ENCODE measurements at regions not wholly inside any gene's neighbourhood (a gene's known extent, or its start where the extent isn't known, plus 50 kb on each side); places are given as distances from the start of the nearest gene placed in this dataset.

GRCh38 chr17:77489239-77489892, 348.6 kb downstream of the SEC14L1 start:
- Histone ChIP-seq H3K36me3 (ENCODE audit: low read depth, low read length) (peaks cover 49% of the 10 kb centered on the region), H3K27me3 (ENCODE audit: low read length) (no peaks in the 10 kb centered on the region), H3K9me2 (replicated peaks; ENCODE audit: low read length) (no peaks in the 10 kb centered on the region), H3K9ac (ENCODE audit: low read length) (no peak overlapping the region), H4K20me1 (ENCODE audit: low read length) (peaks cover 5% of the 10 kb centered on the region; the same call in 1 of the 2 replicates), H2AFZ (ENCODE audit: low read length) (no peak overlapping the region), H3K4me1 (ENCODE audit: insufficient read depth, low read length) (no peaks in the 10 kb centered on the region), H3K79me2 (ENCODE audit: low read length) (peaks cover 13% of the 10 kb centered on the region), H3K4me2 (ENCODE audit: low read length) (no peak overlapping the region), H3K27ac (ENCODE audit: low read length) (no peak overlapping the region), H3K4me3 (ENCODE audit: low read length) (no peak overlapping the region), H3K9me3 (ENCODE audit: low read length) (no peaks in the 10 kb centered on the region), H3F3A (ENCODE audit: low read length, unreplicated experiment) (no peaks in the 10 kb centered on the region)
- no peak for DNase-seq
- ATAC-seq, result no peak
- POLR2A ChIA-PET (ENCODE audit: unreplicated experiment), result interaction anchor here (0.6 kb wide), 1 partner anchor 23 kb away, joined by 3 read pairs; no protein-coding TSS in a partner anchor
- TF ChIP-seq CTCF (conservative IDR thresholded peaks at IDR 0.05; ENCODE audit: low read depth, low read length) (no peak), EZH2phosphoT487 (IDR thresholded peaks at IDR 0.05; ENCODE audit: borderline replicate concordance, low read length) (no peak), EZH2 (IDR thresholded peaks at IDR 0.05; ENCODE audit: low read length, unreplicated experiment) (no peak)
- BruUV-seq (replicated peaks), result no TSS peak
- intact Hi-C loops (cut with micrococcal nuclease), result no loop called here
- CTCF ChIA-PET, result no interaction called here

- Histone ChIP-seq H3K9me3 (ENCODE audit: low read length) (no peaks in the 10 kb centered on the region), H3K27ac (ENCODE audit: low read length) (no peak overlapping the region), H4K20me1 (ENCODE audit: low read length) (peaks cover 5% of the 10 kb centered on the region; the same call in 1 of the 2 replicates), H3K9me2 (replicated peaks; ENCODE audit: low read length) (no peaks in the 10 kb centered on the region), H3K36me3 (ENCODE audit: low read depth, low read length) (peaks cover 50% of the 10 kb centered on the region), H3F3A (ENCODE audit: low read length, unreplicated experiment) (no peaks in the 10 kb centered on the region), H3K79me2 (ENCODE audit: low read length) (0 out of 2 replicates have a peak, but pooled peaks cover 8% of the 10 kb centered on the region), H3K9ac (ENCODE audit: low read length) (no peak overlapping the region), H2AFZ (ENCODE audit: low read length) (no peak overlapping the region), H3K27me3 (ENCODE audit: low read length) (no peaks in the 10 kb centered on the region), H3K4me2 (ENCODE audit: low read length) (no peak overlapping the region), H3K4me1 (ENCODE audit: insufficient read depth, low read length) (no peaks in the 10 kb centered on the region), H3K4me3 (ENCODE audit: low read length) (no peak overlapping the region)
- DNase-seq (no peak), ATAC-seq (no peak; the same call in 1 of the 2 replicates)
- no peak for TF ChIP-seq EZH2phosphoT487 (IDR thresholded peaks at IDR 0.05; ENCODE audit: borderline replicate concordance, low read length)
- no peak for TF ChIP-seq CTCF (conservative IDR thresholded peaks at IDR 0.05; ENCODE audit: low read depth, low read length)
- no peak for TF ChIP-seq EZH2 (IDR thresholded peaks at IDR 0.05; ENCODE audit: low read length, unreplicated experiment)
- intact Hi-C loops (cut with micrococcal nuclease), result no loop called here
- CTCF ChIA-PET, result no interaction called here
- BruUV-seq (replicated peaks), result no TSS peak
- POLR2A ChIA-PET (ENCODE audit: unreplicated experiment), result interaction anchor here (0.6 kb wide), 1 partner anchor 22 kb away, joined by 3 read pairs; no protein-coding TSS in a partner anchor
These were observed 349.1 kb downstream of the SEC14L1 start for GRCh38 chr17:77489893-77490255.

Data from PC-3 (cell line).